ENCODE measurements at regions not wholly inside any gene's neighbourhood (a gene's known extent, or its start where the extent isn't known, plus 50 kb on each side); places are given as distances from the start of the nearest gene placed in this dataset.

- no peak for TF ChIP-seq CTCF (conservative IDR thresholded peaks at IDR 0.05; ENCODE audit: low read depth in 2 of 2)
- no peak for TF ChIP-seq NANOG (IDR thresholded peaks at IDR 0.05; ENCODE audit: borderline replicate concordance)
- no peak for TF ChIP-seq EZH2 (IDR thresholded peaks at IDR 0.05; ENCODE audit: low read depth, unreplicated experiment)
- TF ChIP-seq, protein P1, sequence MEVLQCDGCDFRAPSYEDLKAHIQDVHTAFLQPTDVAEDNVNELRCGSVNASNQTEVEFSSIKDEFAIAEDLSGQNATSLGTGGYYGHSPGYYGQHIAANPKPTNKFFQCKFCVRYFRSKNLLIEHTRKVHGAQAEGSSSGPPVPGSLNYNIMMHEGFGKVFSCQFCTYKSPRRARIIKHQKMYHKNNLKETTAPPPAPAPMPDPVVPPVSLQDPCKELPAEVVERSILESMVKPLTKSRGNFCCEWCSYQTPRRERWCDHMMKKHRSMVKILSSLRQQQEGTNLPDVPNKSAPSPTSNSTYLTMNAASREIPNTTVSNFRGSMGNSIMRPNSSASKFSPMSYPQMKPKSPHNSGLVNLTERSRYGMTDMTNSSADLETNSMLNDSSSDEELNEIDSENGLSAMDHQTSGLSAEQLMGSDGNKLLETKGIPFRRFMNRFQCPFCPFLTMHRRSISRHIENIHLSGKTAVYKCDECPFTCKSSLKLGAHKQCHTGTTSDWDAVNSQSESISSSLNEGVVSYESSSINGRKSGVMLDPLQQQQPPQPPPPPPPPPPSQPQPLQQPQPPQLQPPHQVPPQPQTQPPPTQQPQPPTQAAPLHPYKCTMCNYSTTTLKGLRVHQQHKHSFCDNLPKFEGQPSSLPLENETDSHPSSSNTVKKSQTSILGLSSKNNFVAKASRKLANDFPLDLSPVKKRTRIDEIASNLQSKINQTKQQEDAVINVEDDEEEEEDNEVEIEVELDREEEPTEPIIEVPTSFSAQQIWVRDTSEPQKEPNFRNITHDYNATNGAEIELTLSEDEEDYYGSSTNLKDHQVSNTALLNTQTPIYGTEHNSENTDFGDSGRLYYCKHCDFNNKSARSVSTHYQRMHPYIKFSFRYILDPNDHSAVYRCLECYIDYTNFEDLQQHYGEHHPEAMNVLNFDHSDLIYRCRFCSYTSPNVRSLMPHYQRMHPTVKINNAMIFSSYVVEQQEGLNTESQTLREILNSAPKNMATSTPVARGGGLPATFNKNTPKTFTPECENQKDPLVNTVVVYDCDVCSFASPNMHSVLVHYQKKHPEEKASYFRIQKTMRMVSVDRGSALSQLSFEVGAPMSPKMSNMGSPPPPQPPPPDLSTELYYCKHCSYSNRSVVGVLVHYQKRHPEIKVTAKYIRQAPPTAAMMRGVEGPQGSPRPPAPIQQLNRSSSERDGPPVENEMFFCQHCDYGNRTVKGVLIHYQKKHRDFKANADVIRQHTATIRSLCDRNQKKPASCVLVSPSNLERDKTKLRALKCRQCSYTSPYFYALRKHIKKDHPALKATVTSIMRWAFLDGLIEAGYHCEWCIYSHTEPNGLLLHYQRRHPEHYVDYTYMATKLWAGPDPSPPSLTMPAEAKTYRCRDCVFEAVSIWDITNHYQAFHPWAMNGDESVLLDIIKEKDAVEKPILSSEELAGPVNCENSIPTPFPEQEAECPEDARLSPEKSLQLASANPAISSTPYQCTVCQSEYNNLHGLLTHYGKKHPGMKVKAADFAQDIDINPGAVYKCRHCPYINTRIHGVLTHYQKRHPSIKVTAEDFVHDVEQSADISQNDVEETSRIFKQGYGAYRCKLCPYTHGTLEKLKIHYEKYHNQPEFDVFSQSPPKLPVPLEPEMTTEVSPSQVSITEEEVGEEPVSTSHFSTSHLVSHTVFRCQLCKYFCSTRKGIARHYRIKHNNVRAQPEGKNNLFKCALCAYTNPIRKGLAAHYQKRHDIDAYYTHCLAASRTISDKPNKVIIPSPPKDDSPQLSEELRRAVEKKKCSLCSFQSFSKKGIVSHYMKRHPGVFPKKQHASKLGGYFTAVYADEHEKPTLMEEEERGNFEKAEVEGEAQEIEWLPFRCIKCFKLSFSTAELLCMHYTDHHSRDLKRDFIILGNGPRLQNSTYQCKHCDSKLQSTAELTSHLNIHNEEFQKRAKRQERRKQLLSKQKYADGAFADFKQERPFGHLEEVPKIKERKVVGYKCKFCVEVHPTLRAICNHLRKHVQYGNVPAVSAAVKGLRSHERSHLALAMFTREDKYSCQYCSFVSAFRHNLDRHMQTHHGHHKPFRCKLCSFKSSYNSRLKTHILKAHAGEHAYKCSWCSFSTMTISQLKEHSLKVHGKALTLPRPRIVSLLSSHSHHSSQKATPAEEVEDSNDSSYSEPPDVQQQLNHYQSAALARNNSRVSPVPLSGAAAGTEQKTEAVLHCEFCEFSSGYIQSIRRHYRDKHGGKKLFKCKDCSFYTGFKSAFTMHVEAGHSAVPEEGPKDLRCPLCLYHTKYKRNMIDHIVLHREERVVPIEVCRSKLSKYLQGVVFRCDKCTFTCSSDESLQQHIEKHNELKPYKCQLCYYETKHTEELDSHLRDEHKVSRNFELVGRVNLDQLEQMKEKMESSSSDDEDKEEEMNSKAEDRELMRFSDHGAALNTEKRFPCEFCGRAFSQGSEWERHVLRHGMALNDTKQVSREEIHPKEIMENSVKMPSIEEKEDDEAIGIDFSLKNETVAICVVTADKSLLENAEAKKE (CRISPR knock-in tag; IDR thresholded peaks at IDR 0.05): no peak
- no peak for TF ChIP-seq EZH2phosphoT487 (IDR thresholded peaks at IDR 0.05; ENCODE audit: unreplicated experiment)
These were observed 591.0 kb upstream of the PFKP start (continued) for GRCh38 chr10:2476218-2476811.

DNA sequence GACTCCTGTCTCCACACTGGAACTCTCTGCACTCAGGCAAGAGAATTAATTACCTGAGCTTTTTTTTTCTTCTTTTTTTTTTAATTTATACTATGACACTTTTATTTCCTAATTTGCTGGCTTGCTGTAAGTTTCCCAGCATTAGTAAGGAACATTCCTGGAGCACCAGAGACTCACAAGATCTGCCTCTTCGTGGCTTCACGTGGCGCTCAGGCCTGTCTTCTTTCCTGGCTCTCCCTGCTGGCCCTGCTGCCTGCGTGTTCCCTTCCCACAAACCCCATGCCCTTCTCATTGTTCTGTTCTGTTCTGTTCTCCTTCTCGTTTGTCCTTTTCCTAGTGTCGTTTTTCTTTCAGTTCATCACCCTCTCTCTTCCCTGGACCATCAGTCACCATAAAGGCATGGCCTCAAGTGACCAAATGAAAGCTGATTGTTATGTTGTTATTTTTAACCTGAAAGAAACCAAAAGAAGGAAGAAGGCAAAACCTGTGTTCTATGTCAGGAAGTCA lies 591.6 kb upstream of the PFKP start:
- no peaks in the 10 kb centered on the region; the same call in 1 of the 2 replicates for H3K36me3 ChIP-seq (ENCODE audit: insufficient read depth)
- H3K27me3 ChIP-seq (ENCODE audit: insufficient read depth): no peaks in the 10 kb centered on the region
- DNase-seq (ENCODE audit: low spot score) (no peak), ATAC-seq (no peak)
- no peak overlapping the region for H3K27ac ChIP-seq (ENCODE audit: low read depth)
- Mint-ChIP-seq H3K36me3 (ENCODE audit: low read depth) (peaks cover 14% of the 10 kb centered on the region; the same call in 2 of the 3 replicates), H3K27me3 (ENCODE audit: insufficient read depth, low read depth, poor library complexity) (peaks cover 6% of the 10 kb centered on the region), H3K9me3 (peaks cover 9% of the 10 kb centered on the region; the same call in 2 of the 3 replicates), H3K4me3 (no peak overlapping the region), H3K27ac (no peak overlapping the region), H3K4me1 (peaks cover 16% of the 10 kb centered on the region)
- no peak overlapping the region for H2AFZ ChIP-seq
- 0 out of 2 replicates have a peak, but pooled peaks cover 2% of the 10 kb centered on the region for H3K9me2 ChIP-seq (ENCODE audit: insufficient read depth)
- H3K79me2 ChIP-seq (replicated peaks; ENCODE audit: insufficient read depth): no peaks in the 10 kb centered on the region
- H3K4me3 ChIP-seq: no peak overlapping the region
- TF ChIP-seq STAT1 (IDR thresholded peaks at IDR 0.05; ENCODE audit: unreplicated experiment) (no peak), EZH2 (IDR thresholded peaks at IDR 0.05; ENCODE audit: low read depth, unreplicated experiment) (no peak), NANOG (IDR thresholded peaks at IDR 0.05; ENCODE audit: borderline replicate concordance) (no peak), POLR2AphosphoS5 (IDR thresholded peaks at IDR 0.05; ENCODE audit: low read depth) (no peak)
- TF ChIP-seq, protein P2, sequence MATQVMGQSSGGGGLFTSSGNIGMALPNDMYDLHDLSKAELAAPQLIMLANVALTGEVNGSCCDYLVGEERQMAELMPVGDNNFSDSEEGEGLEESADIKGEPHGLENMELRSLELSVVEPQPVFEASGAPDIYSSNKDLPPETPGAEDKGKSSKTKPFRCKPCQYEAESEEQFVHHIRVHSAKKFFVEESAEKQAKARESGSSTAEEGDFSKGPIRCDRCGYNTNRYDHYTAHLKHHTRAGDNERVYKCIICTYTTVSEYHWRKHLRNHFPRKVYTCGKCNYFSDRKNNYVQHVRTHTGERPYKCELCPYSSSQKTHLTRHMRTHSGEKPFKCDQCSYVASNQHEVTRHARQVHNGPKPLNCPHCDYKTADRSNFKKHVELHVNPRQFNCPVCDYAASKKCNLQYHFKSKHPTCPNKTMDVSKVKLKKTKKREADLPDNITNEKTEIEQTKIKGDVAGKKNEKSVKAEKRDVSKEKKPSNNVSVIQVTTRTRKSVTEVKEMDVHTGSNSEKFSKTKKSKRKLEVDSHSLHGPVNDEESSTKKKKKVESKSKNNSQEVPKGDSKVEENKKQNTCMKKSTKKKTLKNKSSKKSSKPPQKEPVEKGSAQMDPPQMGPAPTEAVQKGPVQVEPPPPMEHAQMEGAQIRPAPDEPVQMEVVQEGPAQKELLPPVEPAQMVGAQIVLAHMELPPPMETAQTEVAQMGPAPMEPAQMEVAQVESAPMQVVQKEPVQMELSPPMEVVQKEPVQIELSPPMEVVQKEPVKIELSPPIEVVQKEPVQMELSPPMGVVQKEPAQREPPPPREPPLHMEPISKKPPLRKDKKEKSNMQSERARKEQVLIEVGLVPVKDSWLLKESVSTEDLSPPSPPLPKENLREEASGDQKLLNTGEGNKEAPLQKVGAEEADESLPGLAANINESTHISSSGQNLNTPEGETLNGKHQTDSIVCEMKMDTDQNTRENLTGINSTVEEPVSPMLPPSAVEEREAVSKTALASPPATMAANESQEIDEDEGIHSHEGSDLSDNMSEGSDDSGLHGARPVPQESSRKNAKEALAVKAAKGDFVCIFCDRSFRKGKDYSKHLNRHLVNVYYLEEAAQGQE (IDR thresholded peaks at IDR 0.05; ENCODE audit: unreplicated experiment): no peak
- no peaks in the 10 kb centered on the region for H3F3A ChIP-seq (replicated peaks; ENCODE audit: low read depth)
- H4K20me1 ChIP-seq (replicated peaks; ENCODE audit: insufficient read depth): no peaks in the 10 kb centered on the region
- H3K4me2 ChIP-seq: no peak overlapping the region
- peaks cover 15% of the 10 kb centered on the region for H3K4me1 ChIP-seq (ENCODE audit: insufficient read depth)
